ENCODE measurements at regions not wholly inside any gene's neighbourhood (a gene's known extent, or its start where the extent isn't known, plus 50 kb on each side); places are given as distances from the start of the nearest gene placed in this dataset.

- ATAC-seq: no peak
- TF ChIP-seq ZNF8 (CRISPR knock-in tag; IDR thresholded peaks at IDR 0.05) (no peak), CREB5 (CRISPR knock-in tag; IDR thresholded peaks at IDR 0.05; ENCODE audit: low read depth) (no peak), POU6F1 (CRISPR knock-in tag; IDR thresholded peaks at IDR 0.05; ENCODE audit: borderline replicate concordance, low read depth) (no peak), BACH2 (CRISPR knock-in tag; IDR thresholded peaks at IDR 0.05; ENCODE audit: borderline replicate concordance) (no peak), ZC3H10 (CRISPR knock-in tag; IDR thresholded peaks at IDR 0.05) (no peak), ARNTL (CRISPR knock-in tag; IDR thresholded peaks at IDR 0.05; ENCODE audit: borderline replicate concordance, low read depth) (no peak), TSHZ2 (CRISPR knock-in tag; IDR thresholded peaks at IDR 0.05) (no peak), ZNF565 (CRISPR knock-in tag; conservative IDR thresholded peaks at IDR 0.05; ENCODE audit: low read depth) (no peak), TOX (CRISPR knock-in tag; IDR thresholded peaks at IDR 0.05; ENCODE audit: borderline replicate concordance) (no peak), OSR1 (CRISPR knock-in tag; IDR thresholded peaks at IDR 0.05) (no peak), SNAI2 (CRISPR knock-in tag; IDR thresholded peaks at IDR 0.05) (no peak), ISL1 (CRISPR knock-in tag; IDR thresholded peaks at IDR 0.05) (no peak), ZFP30 (CRISPR knock-in tag; IDR thresholded peaks at IDR 0.05) (no peak), PPARA (CRISPR knock-in tag; IDR thresholded peaks at IDR 0.05; ENCODE audit: borderline replicate concordance) (no peak), CSRNP3 (CRISPR knock-in tag; IDR thresholded peaks at IDR 0.05) (no peak), RARB (CRISPR knock-in tag; IDR thresholded peaks at IDR 0.05) (no peak), ZFP3 (CRISPR knock-in tag; IDR thresholded peaks at IDR 0.05) (no peak), CSDC2 (CRISPR knock-in tag; IDR thresholded peaks at IDR 0.05) (no peak), TCF4 (CRISPR knock-in tag; IDR thresholded peaks at IDR 0.05; ENCODE audit: borderline replicate concordance) (no peak), ESRRG (CRISPR knock-in tag; IDR thresholded peaks at IDR 0.05) (no peak)
Observed at GRCh38 chr6:98572579-98572978, 261.8 kb upstream of the POU3F2 start.

GRCh38 chr6:98574984-98575383 lies 259.4 kb upstream of the POU3F2 start:
- ATAC-seq: peak; percentile 36; the same call in 1 of the 3 replicates
- TF ChIP-seq SNAI2 (CRISPR knock-in tag; IDR thresholded peaks at IDR 0.05) (no peak), ZFP30 (CRISPR knock-in tag; IDR thresholded peaks at IDR 0.05) (no peak), TCF4 (CRISPR knock-in tag; IDR thresholded peaks at IDR 0.05; ENCODE audit: borderline replicate concordance) (0 out of 2 replicates have a peak, but pooled peaks have one; percentile 29)

- no peak for ATAC-seq
- TF ChIP-seq TCF4 (CRISPR knock-in tag; IDR thresholded peaks at IDR 0.05; ENCODE audit: borderline replicate concordance): no peak
- TF ChIP-seq ZFP30 (CRISPR knock-in tag; IDR thresholded peaks at IDR 0.05): no peak
- TF ChIP-seq ISL1 (CRISPR knock-in tag; IDR thresholded peaks at IDR 0.05): no peak
- TF ChIP-seq CSDC2 (CRISPR knock-in tag; IDR thresholded peaks at IDR 0.05): no peak
- no peak for TF ChIP-seq SNAI2 (CRISPR knock-in tag; IDR thresholded peaks at IDR 0.05)
- TF ChIP-seq RARB (CRISPR knock-in tag; IDR thresholded peaks at IDR 0.05): no peak
- TF ChIP-seq ZNF565 (CRISPR knock-in tag; conservative IDR thresholded peaks at IDR 0.05; ENCODE audit: low read depth): no peak
Observed at GRCh38 chr6:98576791-98577190, 257.6 kb upstream of the POU3F2 start.

- TF ChIP-seq ZNF8 (CRISPR knock-in tag; IDR thresholded peaks at IDR 0.05) (no peak), CSDC2 (CRISPR knock-in tag; IDR thresholded peaks at IDR 0.05) (no peak), GLIS3 (CRISPR knock-in tag; IDR thresholded peaks at IDR 0.05) (no peak), PATZ1 (CRISPR knock-in tag; IDR thresholded peaks at IDR 0.05; ENCODE audit: borderline replicate concordance) (no peak)
- ATAC-seq: no peak
Observed at GRCh38 chr6:98578016-98578415, 256.4 kb upstream of the POU3F2 start.

Data from SK-N-SH treated with all-trans-retinoic acid at 6 μM for 48 hours (cell line).